ENCODE measurements at regions not wholly inside any gene's neighbourhood (a gene's known extent, or its start where the extent isn't known, plus 50 kb on each side); places are given as distances from the start of the nearest gene placed in this dataset.

GRCh38 chrX:125029131-125029530, 290.5 kb upstream of the TEX13C start:
- TF ChIP-seq ZNF274 (IDR thresholded peaks at IDR 0.05; ENCODE audit: low read depth, low read length) (no peak), YY1 (IDR thresholded peaks at IDR 0.05; ENCODE audit: insufficient read depth, insufficient read length) (no peak)
